ENCODE measurements at regions not wholly inside any gene's neighbourhood (a gene's known extent, or its start where the extent isn't known, plus 50 kb on each side); places are given as distances from the start of the nearest gene placed in this dataset.

- TF ChIP-seq CBX5 (IDR thresholded peaks at IDR 0.05; ENCODE audit: low read depth) (no peak), RCOR1 (conservative IDR thresholded peaks at IDR 0.05; ENCODE audit: low read depth, low read length) (no peak), MYC (IDR thresholded peaks at IDR 0.05; ENCODE audit: insufficient read depth, insufficient read length, insufficient replicate concordance, low read length, severe bottlenecking) (no peak)
These were observed 472.9 kb downstream of the ARHGEF28 start for GRCh38 chr5:74098941-74099340.
